GM19397 (cell line): ENCODE measurements at regions not wholly inside any gene's neighbourhood (a gene's known extent, or its start where the extent isn't known, plus 50 kb on each side); places are given as distances from the start of the nearest gene placed in this dataset.

Experiments
- ATAC-seq: cut with Tn5 transposase; IDR thresholded peaks from one replicate; pipeline ENCODE4 v1.9.1; 2021; ENCODE audit warnings: mild to moderate bottlenecking, moderate library complexity; ENCODE audit not compliant: unreplicated experiment

- no peak for ATAC-seq
Observed at GRCh38 chr14:101374373-101375338, 186.6 kb upstream of the DIO3 start.

DNA sequence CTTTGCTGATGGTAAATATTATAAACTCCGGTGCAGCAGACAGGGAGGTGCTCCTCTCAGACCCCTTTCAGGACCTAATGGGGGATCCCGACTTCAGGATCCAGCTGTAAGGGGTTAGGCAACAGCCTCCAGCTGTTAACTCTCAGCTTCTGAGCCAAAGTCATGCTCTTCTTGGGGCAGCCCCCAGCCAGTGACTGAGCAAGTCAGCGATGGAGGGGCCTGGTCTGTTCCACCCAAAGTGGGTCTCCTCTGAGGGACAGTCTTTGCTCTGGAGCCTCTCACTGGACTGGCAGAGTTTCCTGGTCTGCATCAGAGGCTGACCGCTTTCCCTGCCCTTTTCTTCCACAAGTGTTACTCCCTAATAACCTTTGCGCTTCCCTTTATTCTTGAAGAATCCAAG, 184.2 kb upstream of the DIO3 start:
- no peak for ATAC-seq

GRCh38 chr14:101379842-101380241, 181.5 kb upstream of the DIO3 start:
- ATAC-seq, result no peak

- no peak for ATAC-seq
Observed at GRCh38 chr14:101380512-101380911, 180.8 kb upstream of the DIO3 start.

DNA sequence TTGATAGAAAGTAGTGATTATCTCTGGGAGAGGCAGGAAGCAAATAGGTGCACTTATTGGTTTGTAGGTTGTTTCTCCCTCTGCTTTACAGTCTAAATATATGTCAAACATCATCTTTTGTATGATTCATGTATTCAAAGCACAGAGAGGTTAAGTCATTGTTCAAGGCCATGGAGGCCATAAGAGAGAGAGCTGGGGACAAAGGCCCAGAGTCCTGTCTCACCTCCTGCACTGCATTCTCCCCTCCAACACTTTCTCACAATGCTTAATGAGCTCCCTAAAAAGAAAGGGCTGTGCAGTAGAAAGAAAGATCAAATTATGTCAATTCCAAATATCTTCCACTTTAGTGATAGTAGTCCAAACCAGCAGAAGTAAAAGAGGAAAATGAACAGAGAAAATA, 180.4 kb upstream of the DIO3 start:
- ATAC-seq, result no peak

DNA sequence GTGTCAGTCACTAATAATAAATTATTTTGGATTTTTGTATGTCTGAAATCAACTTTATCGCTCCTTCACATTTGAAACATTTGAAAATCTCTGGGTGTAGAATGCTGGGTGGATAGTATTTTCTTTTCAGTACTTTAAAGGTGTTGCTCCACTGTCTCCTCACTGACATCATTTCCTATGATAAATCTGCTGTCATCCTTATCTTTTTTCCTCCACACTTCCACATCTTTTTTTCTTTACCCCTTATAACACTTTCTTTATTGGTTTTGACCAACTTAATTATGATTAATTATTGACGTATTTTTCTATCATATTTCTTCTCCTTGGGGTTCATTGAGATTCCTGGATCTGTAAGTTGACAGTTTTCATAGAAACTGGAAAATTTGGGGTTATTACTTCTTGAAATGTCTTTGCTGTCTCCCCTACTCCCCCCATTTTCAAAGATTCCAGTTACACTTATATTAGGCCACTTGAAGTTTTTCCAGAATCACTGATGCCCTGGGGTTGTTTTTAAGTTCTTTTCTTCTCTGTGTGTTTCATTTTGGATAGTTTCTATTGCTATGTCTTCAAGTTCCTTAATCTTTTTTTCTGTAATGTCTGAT, 177.5 kb upstream of the DIO3 start:
- no peak for ATAC-seq

- no peak for ATAC-seq
Observed at GRCh38 chr14:101394374-101394773, 166.9 kb upstream of the DIO3 start.

DNA sequence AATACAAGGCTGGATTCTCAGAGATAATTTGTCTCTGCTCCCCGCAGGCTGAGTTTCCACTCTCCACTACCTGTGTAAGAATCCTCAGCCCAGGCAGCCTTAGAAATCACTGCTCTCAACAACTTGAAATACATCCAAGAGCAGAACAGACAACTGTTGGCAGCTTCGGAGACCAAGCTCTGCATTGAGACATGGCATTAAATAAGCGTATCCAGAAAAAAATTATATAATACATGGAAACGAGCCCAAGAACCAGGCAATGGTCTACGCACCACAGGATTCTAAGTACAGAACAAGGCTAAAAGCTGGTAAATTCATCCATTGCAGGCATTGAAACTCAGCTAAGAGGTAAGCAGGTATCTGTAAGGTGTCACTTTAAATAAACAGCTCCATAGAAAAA, 165.5 kb upstream of the DIO3 start:
- ATAC-seq, result no peak

- ATAC-seq, result no peak
Observed at GRCh38 chr14:101397206-101397605, 164.1 kb upstream of the DIO3 start.

GRCh38 chr14:101398011-101398410, 163.3 kb upstream of the DIO3 start:
- no peak for ATAC-seq

DNA sequence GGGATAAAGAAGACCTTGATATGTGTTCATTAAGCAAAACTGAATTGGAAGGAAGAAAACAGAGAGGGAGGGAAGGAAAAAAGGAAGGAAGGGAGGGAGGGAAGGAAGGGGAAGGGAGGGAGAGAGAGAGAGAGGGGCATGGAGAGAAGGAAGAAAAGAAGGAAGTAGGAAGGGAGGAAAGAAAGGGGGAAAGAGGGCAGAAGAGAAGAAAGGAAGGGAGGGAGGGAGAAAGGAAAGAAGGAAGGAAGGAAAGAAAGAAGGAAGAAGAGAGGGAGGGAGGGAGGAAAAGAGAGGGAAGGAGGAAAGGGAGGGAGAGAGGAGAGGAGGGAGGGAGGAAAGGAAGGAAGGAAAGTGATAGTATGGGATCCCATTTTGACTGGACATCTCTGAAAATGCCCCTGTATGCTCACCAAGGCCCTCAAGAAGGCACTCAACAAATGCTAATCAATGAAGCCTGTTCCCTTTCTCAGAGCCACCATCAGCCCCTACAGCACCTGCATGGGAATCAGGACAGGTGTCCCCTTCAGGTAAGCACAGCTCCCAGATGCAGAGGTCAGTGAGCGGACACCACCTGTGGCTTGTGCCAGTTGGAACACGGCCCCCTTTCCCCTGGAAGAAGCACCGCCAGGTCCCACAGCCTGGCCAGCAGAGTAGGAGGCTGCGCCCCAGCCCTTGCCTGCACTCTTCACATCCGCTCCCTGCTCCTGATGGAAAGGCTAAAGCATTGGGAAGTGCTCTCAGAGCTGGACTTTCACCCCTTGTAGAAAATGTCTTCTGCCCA, 161.4 kb upstream of the DIO3 start:
- ATAC-seq, result no peak

- no peak for ATAC-seq
Observed at GRCh38 chr14:101400830-101401229, 160.5 kb upstream of the DIO3 start.

- ATAC-seq, result no peak
Observed at GRCh38 chr14:101402936-101403660, 158.2 kb upstream of the DIO3 start.

- no peak for ATAC-seq
Observed at GRCh38 chr14:101404426-101405170, 156.7 kb upstream of the DIO3 start.

DNA sequence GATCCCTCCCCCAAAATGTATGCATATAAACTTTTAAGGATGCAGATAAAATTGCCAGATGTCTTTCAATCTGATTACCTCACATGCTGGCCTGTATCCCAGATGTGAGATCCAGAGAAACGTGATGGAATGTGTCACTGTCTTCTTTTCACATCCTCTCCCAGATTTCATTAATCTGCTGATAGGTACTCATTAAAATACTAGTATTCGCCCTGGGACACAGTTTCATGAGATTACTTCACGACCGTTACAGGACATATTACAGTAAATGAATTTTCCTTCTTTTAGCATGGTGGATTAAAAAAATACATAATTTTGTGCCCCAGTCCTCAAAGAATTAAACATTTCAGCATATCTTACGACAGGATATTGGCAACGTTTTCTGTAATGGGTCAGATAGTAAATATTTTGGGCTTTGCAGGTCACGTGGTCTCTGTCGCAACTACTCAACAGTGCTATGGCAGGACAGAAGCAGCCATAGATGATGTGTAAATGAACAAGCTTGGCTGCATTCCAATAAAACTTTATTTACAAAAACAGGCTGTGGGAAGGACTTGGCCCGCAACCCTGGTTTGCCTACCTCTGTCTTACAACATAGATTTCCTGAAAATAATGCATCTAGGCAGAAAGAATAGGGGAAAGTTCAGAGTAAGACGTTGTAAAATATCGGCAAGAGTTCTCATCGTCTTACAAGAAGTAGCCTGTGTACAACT, 156.0 kb upstream of the DIO3 start:
- no peak for ATAC-seq

DNA sequence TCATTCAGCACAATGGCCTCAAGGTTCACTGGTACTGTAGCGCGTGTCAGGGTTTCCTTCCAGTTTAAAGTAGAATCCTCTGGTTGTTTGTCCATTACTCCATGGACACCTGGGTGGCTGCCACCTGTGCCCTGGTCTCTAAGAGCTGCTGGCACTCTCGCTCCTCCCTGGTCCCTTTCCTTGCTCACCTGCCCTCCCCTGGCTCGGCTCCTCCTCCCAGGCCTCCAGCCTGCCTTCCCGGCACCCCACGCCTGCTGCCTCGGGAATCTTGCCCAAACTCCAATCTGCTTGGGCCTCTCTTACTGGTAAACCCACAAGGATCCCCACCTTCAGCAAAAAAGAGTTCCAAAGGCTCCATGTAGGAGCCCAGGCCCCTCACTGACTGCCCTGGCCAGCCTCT, 154.4 kb upstream of the DIO3 start:
- ATAC-seq, result no peak

GRCh38 chr14:101407328-101407727, 154.0 kb upstream of the DIO3 start:
- ATAC-seq, result no peak

- no peak for ATAC-seq
Observed at GRCh38 chr14:101408077-101408831, 153.0 kb upstream of the DIO3 start.

GRCh38 chr14:101409006-101409543, 152.2 kb upstream of the DIO3 start:
- no peak for ATAC-seq
